HepG2 (cell line): ENCODE measurements at regions not wholly inside any gene's neighbourhood (a gene's known extent, or its start where the extent isn't known, plus 50 kb on each side); places are given as distances from the start of the nearest gene placed in this dataset.

ENCODE experiments used
- NFE2L2 ChIP-seq: fragments of 150-350 bp; IDR thresholded peaks from 2 replicates; pipeline ENCODE4 v1.6.1; 2014; ENCODE audit warnings: low read length
- SRSF1 ChIP-seq: fragments of 200-400 bp; formaldehyde crosslinking; optimal IDR thresholded peaks from 2 replicates; pipeline ENCODE3; 2017; ENCODE audit warnings: mild to moderate bottlenecking, low read depth, low read length, moderate library complexity
- ZNF232 ChIP-seq: sonication (generic); formaldehyde crosslinking; IDR thresholded peaks from 2 replicates; pipeline ENCODE4 v1.4.0; 2020; ENCODE audit warnings: missing genetic modification reagents, borderline replicate concordance
- ZNF350 ChIP-seq: sonication (generic); formaldehyde crosslinking; IDR thresholded peaks from 2 replicates; pipeline ENCODE4 v1.4.0; 2020; ENCODE audit warnings: mild to moderate bottlenecking, low read depth, missing genetic modification reagents, borderline replicate concordance
- ZNF605 ChIP-seq: sonication (generic); formaldehyde crosslinking; IDR thresholded peaks from 2 replicates; pipeline ENCODE4 v1.8.0; 2022; ENCODE audit warnings: mild to moderate bottlenecking, missing genetic modification reagents
- ZSCAN21 ChIP-seq: sonication (generic); formaldehyde crosslinking; IDR thresholded peaks from 2 replicates; pipeline ENCODE4 v1.8.0; 2022; ENCODE audit warnings: mild to moderate bottlenecking, missing genetic modification reagents, moderate library complexity, borderline replicate concordance
- TF ChIP-seq, protein P1 (sequence below): IDR thresholded peaks from 2 replicates; pipeline ENCODE4 v1.6.1; 2012; ENCODE audit warnings: low read length, improper control_type of control experiment
- TF ChIP-seq, protein P2 (sequence below): sonication (generic); formaldehyde crosslinking; IDR thresholded peaks from 2 replicates; pipeline ENCODE4 v1.4.0; 2020; ENCODE audit warnings: missing genetic modification reagents
- TF ChIP-seq, protein P3 (sequence below): sonication (generic); formaldehyde crosslinking; IDR thresholded peaks from 2 replicates; pipeline ENCODE4 v1.4.0; 2020; ENCODE audit warnings: missing genetic modification reagents, borderline replicate concordance

DNA sequence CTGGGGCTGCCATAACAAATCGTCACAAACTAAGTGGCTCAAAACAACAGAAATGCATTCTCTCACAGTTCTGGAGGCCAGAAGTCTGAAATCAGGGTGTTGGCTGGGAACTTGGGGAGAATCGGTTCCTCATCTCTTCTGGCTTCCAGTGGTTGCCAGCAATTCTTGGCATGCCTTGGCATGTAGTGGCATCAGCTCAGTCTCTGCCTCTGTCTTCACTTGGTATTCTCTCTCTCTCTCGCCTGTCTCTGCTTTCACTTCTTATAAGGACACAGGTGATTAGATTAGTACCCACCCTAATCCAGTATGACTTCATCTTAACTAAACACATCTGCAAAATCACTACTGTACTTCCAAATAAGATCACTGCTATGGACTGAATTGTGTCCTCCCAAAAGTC is 695.4 kb upstream of the ID2 start (continued):
- TF ChIP-seq, protein P1, sequence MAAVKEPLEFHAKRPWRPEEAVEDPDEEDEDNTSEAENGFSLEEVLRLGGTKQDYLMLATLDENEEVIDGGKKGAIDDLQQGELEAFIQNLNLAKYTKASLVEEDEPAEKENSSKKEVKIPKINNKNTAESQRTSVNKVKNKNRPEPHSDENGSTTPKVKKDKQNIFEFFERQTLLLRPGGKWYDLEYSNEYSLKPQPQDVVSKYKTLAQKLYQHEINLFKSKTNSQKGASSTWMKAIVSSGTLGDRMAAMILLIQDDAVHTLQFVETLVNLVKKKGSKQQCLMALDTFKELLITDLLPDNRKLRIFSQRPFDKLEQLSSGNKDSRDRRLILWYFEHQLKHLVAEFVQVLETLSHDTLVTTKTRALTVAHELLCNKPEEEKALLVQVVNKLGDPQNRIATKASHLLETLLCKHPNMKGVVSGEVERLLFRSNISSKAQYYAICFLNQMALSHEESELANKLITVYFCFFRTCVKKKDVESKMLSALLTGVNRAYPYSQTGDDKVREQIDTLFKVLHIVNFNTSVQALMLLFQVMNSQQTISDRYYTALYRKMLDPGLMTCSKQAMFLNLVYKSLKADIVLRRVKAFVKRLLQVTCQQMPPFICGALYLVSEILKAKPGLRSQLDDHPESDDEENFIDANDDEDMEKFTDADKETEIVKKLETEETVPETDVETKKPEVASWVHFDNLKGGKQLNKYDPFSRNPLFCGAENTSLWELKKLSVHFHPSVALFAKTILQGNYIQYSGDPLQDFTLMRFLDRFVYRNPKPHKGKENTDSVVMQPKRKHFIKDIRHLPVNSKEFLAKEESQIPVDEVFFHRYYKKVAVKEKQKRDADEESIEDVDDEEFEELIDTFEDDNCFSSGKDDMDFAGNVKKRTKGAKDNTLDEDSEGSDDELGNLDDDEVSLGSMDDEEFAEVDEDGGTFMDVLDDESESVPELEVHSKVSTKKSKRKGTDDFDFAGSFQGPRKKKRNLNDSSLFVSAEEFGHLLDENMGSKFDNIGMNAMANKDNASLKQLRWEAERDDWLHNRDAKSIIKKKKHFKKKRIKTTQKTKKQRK: no peak
- no peak for TF ChIP-seq ZSCAN21 (CRISPR knock-in tag)
- no peak for TF ChIP-seq NFE2L2
- TF ChIP-seq ZNF605: no peak
- TF ChIP-seq, protein P2, sequence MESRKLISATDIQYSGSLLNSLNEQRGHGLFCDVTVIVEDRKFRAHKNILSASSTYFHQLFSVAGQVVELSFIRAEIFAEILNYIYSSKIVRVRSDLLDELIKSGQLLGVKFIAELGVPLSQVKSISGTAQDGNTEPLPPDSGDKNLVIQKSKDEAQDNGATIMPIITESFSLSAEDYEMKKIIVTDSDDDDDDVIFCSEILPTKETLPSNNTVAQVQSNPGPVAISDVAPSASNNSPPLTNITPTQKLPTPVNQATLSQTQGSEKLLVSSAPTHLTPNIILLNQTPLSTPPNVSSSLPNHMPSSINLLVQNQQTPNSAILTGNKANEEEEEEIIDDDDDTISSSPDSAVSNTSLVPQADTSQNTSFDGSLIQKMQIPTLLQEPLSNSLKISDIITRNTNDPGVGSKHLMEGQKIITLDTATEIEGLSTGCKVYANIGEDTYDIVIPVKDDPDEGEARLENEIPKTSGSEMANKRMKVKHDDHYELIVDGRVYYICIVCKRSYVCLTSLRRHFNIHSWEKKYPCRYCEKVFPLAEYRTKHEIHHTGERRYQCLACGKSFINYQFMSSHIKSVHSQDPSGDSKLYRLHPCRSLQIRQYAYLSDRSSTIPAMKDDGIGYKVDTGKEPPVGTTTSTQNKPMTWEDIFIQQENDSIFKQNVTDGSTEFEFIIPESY: no peak
- TF ChIP-seq SRSF1: no peak
- TF ChIP-seq, protein P3, sequence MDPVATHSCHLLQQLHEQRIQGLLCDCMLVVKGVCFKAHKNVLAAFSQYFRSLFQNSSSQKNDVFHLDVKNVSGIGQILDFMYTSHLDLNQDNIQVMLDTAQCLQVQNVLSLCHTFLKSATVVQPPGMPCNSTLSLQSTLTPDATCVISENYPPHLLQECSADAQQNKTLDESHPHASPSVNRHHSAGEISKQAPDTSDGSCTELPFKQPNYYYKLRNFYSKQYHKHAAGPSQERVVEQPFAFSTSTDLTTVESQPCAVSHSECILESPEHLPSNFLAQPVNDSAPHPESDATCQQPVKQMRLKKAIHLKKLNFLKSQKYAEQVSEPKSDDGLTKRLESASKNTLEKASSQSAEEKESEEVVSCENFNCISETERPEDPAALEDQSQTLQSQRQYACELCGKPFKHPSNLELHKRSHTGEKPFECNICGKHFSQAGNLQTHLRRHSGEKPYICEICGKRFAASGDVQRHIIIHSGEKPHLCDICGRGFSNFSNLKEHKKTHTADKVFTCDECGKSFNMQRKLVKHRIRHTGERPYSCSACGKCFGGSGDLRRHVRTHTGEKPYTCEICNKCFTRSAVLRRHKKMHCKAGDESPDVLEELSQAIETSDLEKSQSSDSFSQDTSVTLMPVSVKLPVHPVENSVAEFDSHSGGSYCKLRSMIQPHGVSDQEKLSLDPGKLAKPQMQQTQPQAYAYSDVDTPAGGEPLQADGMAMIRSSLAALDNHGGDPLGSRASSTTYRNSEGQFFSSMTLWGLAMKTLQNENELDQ (CRISPR knock-in tag): no peak
- no peak for TF ChIP-seq ZNF350 (CRISPR knock-in tag)
- TF ChIP-seq ZNF232 (CRISPR knock-in tag): no peak
